Right lobe of liver (tissue), 6 donors: ENCODE measurements at regions not wholly inside any gene's neighbourhood (a gene's known extent, or its start where the extent isn't known, plus 50 kb on each side); places are given as distances from the start of the nearest gene placed in this dataset.

Experiments used
- ATAC-seq, 4 donors: fragments of 200-7000 bp; cut with Tn5 transposase; one replicate each; pipeline ENCODE4 v1.9.1; 2020; ENCODE audit warnings: mild to moderate bottlenecking in 4 of 4, moderate library complexity in 4 of 4
- DNase-seq, 3 donors: peaks; one replicate each; pipeline ENCODE4 v3.0.0-alpha.2; 2020
- H3K27ac ChIP-seq, 3 donors: fragments of 200-600 bp; one replicate each; pipeline ENCODE4 v1.8.0; 2022
- H3K27me3 ChIP-seq, 2 donors: fragments of 200-600 bp; one replicate each; pipeline ENCODE4 v1.8.0; 2022
- H3K36me3 ChIP-seq, 4 donors: fragments of 200-600 bp; sonication (generic) in 1 of 4; one replicate each; pipeline versions ENCODE4 v1.5.1 to v1.8.0; 2017 to 2022; ENCODE audit warnings: control low read depth in 1 of 4
- H3K4me1 ChIP-seq, 4 donors: fragments of 200-600 bp; sonication (generic) in 1 of 4; one replicate each; pipeline versions ENCODE4 v1.5.1 to v1.8.0; 2017 to 2022; ENCODE audit warnings: control low read depth in 1 of 4
- H3K4me3 ChIP-seq, 3 donors: fragments of 200-600 bp; one replicate each; pipeline ENCODE4 v1.8.0; 2022
- H3K9me3 ChIP-seq, 4 donors: fragments of 200-600 bp; sonication (generic) in 1 of 4; one replicate each; pipeline versions ENCODE4 v1.5.1 to v1.8.0; 2017 to 2022; ENCODE audit warnings: control low read depth in 1 of 4
- POLR2A ChIP-seq: fragments of 450-650 bp; IDR thresholded peaks from one replicate; pipeline ENCODE4 v1.6.1; 2017; ENCODE audit warnings: antibody characterized with exemption, mild to moderate bottlenecking
- WGBS: methylation state at CpG from one replicate; pipeline ENCODE4 v1.1.6; 2018; ENCODE audit warnings: low coverage, low lambda C conversion rate; ENCODE audit not compliant: insufficient coverage; ENCODE audit errors: missing lambda C conversion rate; 5-methylcytosine and 5-hydroxymethylcytosine counted together
- intact Hi-C, 2 donors: fragments of 100-400 bp; cut with DNase I; formaldehyde crosslinking; loops; one replicate each; pipeline versions ENCODE4 v1.11.2 to v1.14.1; 2022
- TF ChIP-seq, protein P1 (sequence below), 4 donors: fragments of 200-600 bp in 3 of 4; fragments of 450-650 bp in 1 of 4; IDR thresholded peaks; one replicate each; pipeline versions ENCODE4 v1.5.1 to v1.8.0; 2016 to 2022; ENCODE audit warnings: antibody characterized with exemption in 4 of 4, mild to moderate bottlenecking in 2 of 4
- donor health status: DM: no; HTN: yes; CAD: no.
- donor health status: DM: no; HTN: no; CAD: no.
- donor health status: DM: no; HTN: no; CAD: no.
- donor health status: DM: no; HTN: yes; CAD: no.
- donor health status: DM: no; HTN: yes; CAD: no.

DNA sequence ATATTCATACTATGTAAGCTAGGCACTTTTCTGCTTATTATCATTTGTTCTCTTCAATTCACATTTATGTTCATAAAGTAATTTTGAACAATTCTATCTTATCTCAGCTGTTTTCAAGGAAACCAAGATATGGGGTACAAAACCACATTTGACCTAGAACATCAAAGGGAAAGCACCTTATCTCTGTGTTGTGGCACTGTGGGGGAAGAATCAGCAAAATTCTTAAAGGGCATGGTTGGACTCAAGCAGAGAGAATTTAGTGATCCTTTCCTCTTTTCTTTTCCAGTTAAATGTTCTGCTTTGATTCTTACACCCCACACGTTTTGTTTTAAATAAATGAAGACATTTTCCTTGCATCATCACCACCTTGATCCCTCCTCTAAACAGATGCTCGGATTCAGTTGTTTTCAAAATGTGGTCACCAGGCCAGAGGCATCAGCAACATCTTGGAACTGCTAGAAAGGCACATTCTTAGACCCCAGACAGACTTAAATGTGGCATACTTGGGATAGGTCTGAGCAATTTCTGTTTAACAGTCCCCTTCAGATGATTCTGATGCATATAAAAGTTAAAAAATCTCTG, 128.4 kb upstream of the TP63 start:
- WGBS, result 59% methylated on average over 2 of the region's 2 CpGs
- Histone ChIP-seq H3K4me1 (no peaks in the 10 kb centered on the region), H3K9me3 (no peaks in the 10 kb centered on the region), H3K27me3 (no peaks in the 10 kb centered on the region), H3K27ac (no peak overlapping the region), H3K4me3 (no peak overlapping the region), H3K36me3 (no peaks in the 10 kb centered on the region)
- no peak for ATAC-seq
- DNase-seq, result no peak
- intact Hi-C loops, result no loop called here
- TF ChIP-seq POLR2A, result no peak
- TF ChIP-seq, protein P1, sequence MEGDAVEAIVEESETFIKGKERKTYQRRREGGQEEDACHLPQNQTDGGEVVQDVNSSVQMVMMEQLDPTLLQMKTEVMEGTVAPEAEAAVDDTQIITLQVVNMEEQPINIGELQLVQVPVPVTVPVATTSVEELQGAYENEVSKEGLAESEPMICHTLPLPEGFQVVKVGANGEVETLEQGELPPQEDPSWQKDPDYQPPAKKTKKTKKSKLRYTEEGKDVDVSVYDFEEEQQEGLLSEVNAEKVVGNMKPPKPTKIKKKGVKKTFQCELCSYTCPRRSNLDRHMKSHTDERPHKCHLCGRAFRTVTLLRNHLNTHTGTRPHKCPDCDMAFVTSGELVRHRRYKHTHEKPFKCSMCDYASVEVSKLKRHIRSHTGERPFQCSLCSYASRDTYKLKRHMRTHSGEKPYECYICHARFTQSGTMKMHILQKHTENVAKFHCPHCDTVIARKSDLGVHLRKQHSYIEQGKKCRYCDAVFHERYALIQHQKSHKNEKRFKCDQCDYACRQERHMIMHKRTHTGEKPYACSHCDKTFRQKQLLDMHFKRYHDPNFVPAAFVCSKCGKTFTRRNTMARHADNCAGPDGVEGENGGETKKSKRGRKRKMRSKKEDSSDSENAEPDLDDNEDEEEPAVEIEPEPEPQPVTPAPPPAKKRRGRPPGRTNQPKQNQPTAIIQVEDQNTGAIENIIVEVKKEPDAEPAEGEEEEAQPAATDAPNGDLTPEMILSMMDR (IDR thresholded peaks at IDR 0.05), result no peak

DNA sequence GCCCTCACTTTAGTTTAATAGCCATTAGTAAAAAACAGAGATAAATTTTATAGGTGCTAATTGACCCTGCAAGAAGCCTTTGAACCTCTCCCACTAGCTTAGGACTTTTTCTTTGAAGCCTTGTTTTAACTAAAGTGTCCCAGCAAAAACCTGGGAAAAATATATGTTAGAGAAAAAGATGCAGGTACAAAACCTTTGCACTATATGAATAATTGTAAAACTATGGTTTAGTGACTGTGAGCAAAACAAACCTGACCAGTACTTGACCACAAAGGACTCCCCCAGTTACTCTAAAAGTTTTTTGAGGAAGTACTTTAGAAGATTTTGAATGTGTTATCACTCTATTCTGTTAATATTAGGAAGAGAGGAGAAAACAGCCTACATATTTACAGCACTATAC, 123.3 kb upstream of the TP63 start:
- DNase-seq, result no peak
- intact Hi-C loops, result no loop called here
- Histone ChIP-seq H3K9me3 (no peaks in the 10 kb centered on the region), H3K4me3 (no peak overlapping the region), H3K27ac (no peak overlapping the region), H3K36me3 (no peaks in the 10 kb centered on the region), H3K4me1 (no peaks in the 10 kb centered on the region), H3K27me3 (no peaks in the 10 kb centered on the region)
- no peak for TF ChIP-seq POLR2A
- TF ChIP-seq, protein P1 (IDR thresholded peaks at IDR 0.05), result no peak
- ATAC-seq, result no peak

DNA sequence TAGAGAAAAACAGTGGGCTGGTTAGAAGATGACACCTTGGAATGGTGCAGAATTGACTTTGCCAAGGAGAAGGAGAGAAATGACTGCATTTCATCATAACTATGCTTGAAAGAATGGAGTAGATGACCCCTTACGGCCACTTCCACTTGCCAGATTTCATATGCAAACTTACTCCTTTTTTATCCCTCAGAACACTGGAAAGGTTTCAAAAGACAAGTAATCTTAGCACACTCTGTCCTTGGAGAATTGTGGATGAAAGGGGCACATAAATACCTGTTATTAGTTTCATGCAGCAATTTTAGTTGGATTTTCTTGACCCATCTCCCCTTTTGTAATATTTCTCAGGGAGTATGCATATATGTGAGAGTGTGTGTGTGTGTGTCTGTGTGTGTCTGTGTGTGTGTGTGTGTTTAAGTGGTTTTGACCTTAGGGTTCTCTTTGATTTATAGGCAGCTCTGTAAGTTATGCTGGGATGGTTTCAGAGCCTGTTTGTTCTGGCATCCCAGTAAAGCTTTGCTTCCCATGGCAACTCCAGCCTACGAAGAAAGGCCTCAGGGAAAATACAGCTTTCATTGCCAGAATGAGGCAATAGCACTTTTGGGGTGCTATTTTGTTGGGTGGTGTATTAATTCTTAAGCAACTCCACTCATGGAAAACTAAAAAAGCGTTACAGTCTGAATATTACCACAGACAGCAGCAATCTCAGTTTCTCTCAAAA, 122.2 kb upstream of the TP63 start:
- Histone ChIP-seq H3K36me3 (no peaks in the 10 kb centered on the region), H3K27me3 (no peaks in the 10 kb centered on the region), H3K9me3 (no peaks in the 10 kb centered on the region), H3K4me3 (no peak overlapping the region), H3K27ac (no peak overlapping the region), H3K4me1 (no peaks in the 10 kb centered on the region)
- intact Hi-C loops, result no loop called here
- WGBS, result 75% methylated on average over 2 of the region's 3 CpGs
- TF ChIP-seq, protein P1 (IDR thresholded peaks at IDR 0.05), result no peak
- ATAC-seq (no peak), DNase-seq (no peak)

DNA sequence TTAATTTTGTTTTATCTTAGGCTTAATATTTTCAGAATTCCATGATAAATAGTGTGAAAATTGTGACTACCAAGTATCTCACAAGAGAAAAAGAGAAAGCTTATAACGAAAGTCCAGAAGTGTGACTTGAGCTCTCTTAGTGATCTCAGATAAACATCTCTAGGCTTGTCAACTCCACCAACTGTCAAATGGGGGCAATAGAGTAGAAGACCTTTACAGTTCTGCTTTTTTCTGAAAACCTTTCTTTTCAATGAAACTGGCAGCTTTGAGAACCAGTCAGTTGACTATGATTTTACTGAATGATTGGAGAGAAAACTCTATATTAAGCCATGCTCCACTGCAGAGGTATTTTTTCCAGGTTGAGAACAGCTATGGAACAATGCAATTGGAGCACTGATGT, 119.2 kb upstream of the TP63 start:
- intact Hi-C loops, result no loop called here
- Histone ChIP-seq H3K4me1 (no peaks in the 10 kb centered on the region), H3K36me3 (no peaks in the 10 kb centered on the region), H3K27me3 (no peaks in the 10 kb centered on the region), H3K27ac (no peak overlapping the region), H3K4me3 (no peak overlapping the region), H3K9me3 (no peaks in the 10 kb centered on the region)
- TF ChIP-seq, protein P1 (IDR thresholded peaks at IDR 0.05), result no peak
- TF ChIP-seq POLR2A, result no peak
- ATAC-seq (no peak), DNase-seq (no peak)
- WGBS, result 67% methylated on average over 1 of the region's 1 CpG

DNA sequence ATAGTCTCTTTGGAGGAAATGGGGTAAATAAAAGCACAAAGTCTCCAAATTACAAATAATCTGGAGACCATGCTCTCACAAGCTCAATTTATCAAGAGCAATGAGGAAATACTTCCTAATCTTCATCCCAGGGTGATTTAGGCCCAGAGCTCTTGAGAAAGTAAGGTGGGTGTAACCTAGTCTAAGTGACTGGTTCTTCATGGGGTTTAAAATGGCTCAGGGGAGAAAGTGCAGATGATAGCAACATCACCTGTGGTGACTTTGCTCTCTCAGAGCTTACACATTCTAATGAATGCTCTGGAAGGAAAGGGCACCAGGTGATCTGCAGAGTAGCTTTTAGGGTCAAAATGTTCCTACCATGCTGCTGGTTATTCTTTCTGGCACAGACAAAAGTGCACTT, 118.4 kb upstream of the TP63 start:
- Histone ChIP-seq H3K27me3 (no peaks in the 10 kb centered on the region), H3K36me3 (no peaks in the 10 kb centered on the region), H3K9me3 (no peaks in the 10 kb centered on the region), H3K4me1 (no peaks in the 10 kb centered on the region), H3K27ac (no peak overlapping the region), H3K4me3 (no peak overlapping the region)
- intact Hi-C loops, result no loop called here
- TF ChIP-seq, protein P1 (IDR thresholded peaks at IDR 0.05), result no peak
- DNase-seq (no peak), ATAC-seq (no peak)
